HepG2 (cell line): ENCODE measurements at regions not wholly inside any gene's neighbourhood (a gene's known extent, or its start where the extent isn't known, plus 50 kb on each side); places are given as distances from the start of the nearest gene placed in this dataset.

Experiments used
- FOXM1 ChIP-seq: sonication (generic); formaldehyde crosslinking; IDR thresholded peaks from 2 replicates; pipeline ENCODE4 v1.5.0; 2020; ENCODE audit warnings: missing genetic modification reagents
- NR2F6 ChIP-seq, 2 experiments: IDR thresholded peaks; 2 replicates each; pipeline ENCODE4 v1.6.1; 2016; ENCODE audit warnings: antibody characterized with exemption in 1 of 2, mild to moderate bottlenecking in 1 of 2
- POLR2AphosphoS5 ChIP-seq: IDR thresholded peaks from 2 replicates; pipeline ENCODE4 v1.6.1; 2012; ENCODE audit warnings: low read depth, low read length
- RAD21 ChIP-seq: fragments of 450-650 bp; formaldehyde crosslinking; IDR thresholded peaks from 2 replicates; pipeline ENCODE4 v1.5.0; 2020; ENCODE audit warnings: mild to moderate bottlenecking
- SAP130 ChIP-seq: IDR thresholded peaks from 2 replicates; pipeline ENCODE4 v1.6.1; 2016; ENCODE audit warnings: low read depth
- TF ChIP-seq, protein P1 (sequence below): sonication (generic); formaldehyde crosslinking; IDR thresholded peaks from 2 replicates; pipeline ENCODE4 v1.5.0; 2020; ENCODE audit warnings: mild to moderate bottlenecking, missing genetic modification reagents, moderate library complexity

DNA sequence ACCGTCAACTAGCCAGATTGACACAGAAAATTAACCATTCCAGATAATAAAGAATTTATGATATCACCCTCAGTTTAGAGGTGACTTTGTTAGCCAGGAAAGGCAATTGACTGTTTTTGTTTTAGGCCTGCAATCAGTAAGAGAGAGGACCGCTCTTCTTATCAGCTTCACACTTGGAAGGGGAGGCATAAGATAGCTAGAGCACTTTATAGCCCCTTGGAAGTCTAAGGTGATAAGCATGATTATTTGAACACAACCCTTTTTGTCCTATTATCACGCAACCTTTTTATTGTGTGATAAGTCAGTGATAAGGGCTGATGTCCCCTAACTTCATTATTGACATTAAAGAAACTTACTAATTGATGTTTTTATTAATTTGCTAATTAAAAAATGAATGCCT is 162.6 kb upstream of the CDKN2B start:
- TF ChIP-seq, protein P1, sequence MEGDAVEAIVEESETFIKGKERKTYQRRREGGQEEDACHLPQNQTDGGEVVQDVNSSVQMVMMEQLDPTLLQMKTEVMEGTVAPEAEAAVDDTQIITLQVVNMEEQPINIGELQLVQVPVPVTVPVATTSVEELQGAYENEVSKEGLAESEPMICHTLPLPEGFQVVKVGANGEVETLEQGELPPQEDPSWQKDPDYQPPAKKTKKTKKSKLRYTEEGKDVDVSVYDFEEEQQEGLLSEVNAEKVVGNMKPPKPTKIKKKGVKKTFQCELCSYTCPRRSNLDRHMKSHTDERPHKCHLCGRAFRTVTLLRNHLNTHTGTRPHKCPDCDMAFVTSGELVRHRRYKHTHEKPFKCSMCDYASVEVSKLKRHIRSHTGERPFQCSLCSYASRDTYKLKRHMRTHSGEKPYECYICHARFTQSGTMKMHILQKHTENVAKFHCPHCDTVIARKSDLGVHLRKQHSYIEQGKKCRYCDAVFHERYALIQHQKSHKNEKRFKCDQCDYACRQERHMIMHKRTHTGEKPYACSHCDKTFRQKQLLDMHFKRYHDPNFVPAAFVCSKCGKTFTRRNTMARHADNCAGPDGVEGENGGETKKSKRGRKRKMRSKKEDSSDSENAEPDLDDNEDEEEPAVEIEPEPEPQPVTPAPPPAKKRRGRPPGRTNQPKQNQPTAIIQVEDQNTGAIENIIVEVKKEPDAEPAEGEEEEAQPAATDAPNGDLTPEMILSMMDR (CRISPR knock-in tag), result no peak
- no peak for TF ChIP-seq NR2F6 (IDR thresholded peaks at IDR 0.05)
- TF ChIP-seq NR2F6 (CRISPR knock-in tag; IDR thresholded peaks at IDR 0.05), result no peak
- TF ChIP-seq FOXM1, result no peak
- no peak for TF ChIP-seq SAP130 (CRISPR knock-in tag)
- TF ChIP-seq POLR2AphosphoS5, result no peak
- TF ChIP-seq RAD21 (CRISPR knock-in tag), result no peak
